ENCODE measurements at regions not wholly inside any gene's neighbourhood (a gene's known extent, or its start where the extent isn't known, plus 50 kb on each side); places are given as distances from the start of the nearest gene placed in this dataset.
"Not testable (repeated sequence)": the region's sequence is repeated elsewhere in the genome, so short reads cannot be mapped to it uniquely, and the experiment has no call there.

- H3K27me3 ChIP-seq (ENCODE audit: control insufficient read depth in 3 of 3, insufficient read depth in 3 of 3, low read length in 3 of 3) = peaks cover 0 to 2% (median 0%) of the 10 kb centered on the region in 3 donors
- no peak overlapping the region for H3K27ac ChIP-seq (ENCODE audit: low read depth, low read length)
- H3K9me3 ChIP-seq (ENCODE audit: control insufficient read depth in 3 of 3, low read length in 3 of 3) = no peaks in the 10 kb centered on the region
- no peak overlapping the region for H3K4me3 ChIP-seq (ENCODE audit: low read length in 3 of 3)
- no peaks in the 10 kb centered on the region for H3K36me3 ChIP-seq (ENCODE audit: control insufficient read depth in 3 of 3, insufficient read depth in 3 of 3, low read length in 3 of 3)
- no peak overlapping the region for H3K9ac ChIP-seq (ENCODE audit: low read depth in 1 of 3, low read length in 3 of 3)
- H3K4me1 ChIP-seq (ENCODE audit: control insufficient read depth in 3 of 3, insufficient read depth in 3 of 3, low read length in 3 of 3) = peaks cover 0 to 3% (median 0%) of the 10 kb centered on the region in 3 donors
Observed at GRCh38 chr5:138640138-138640537, 64.9 kb upstream of the HSPA9 start.

- Histone ChIP-seq H3K4me1 (ENCODE audit: control insufficient read depth in 3 of 3, insufficient read depth in 3 of 3, low read length in 3 of 3) (peaks cover 0 to 3% (median 0%) of the 10 kb centered on the region in 3 donors), H3K36me3 (ENCODE audit: control insufficient read depth in 3 of 3, insufficient read depth in 3 of 3, low read length in 3 of 3) (no peaks in the 10 kb centered on the region), H3K27ac (ENCODE audit: low read depth, low read length) (no peak overlapping the region), H3K9ac (ENCODE audit: low read depth in 1 of 3, low read length in 3 of 3) (no peak overlapping the region), H3K4me3 (ENCODE audit: low read length in 3 of 3) (no peak overlapping the region), H3K27me3 (ENCODE audit: control insufficient read depth in 3 of 3, insufficient read depth in 3 of 3, low read length in 3 of 3) (peaks cover 0 to 2% (median 0%) of the 10 kb centered on the region in 3 donors), H3K9me3 (ENCODE audit: control insufficient read depth in 3 of 3, low read length in 3 of 3) (no peaks in the 10 kb centered on the region)
Observed at GRCh38 chr5:138639326-138639725, 64.1 kb upstream of the HSPA9 start.

- Histone ChIP-seq H3K4me1 (ENCODE audit: control insufficient read depth in 3 of 3, insufficient read depth in 3 of 3, low read length in 3 of 3) (peaks cover 0 to 3% (median 0%) of the 10 kb centered on the region in 3 donors), H3K27me3 (ENCODE audit: control insufficient read depth in 3 of 3, insufficient read depth in 3 of 3, low read length in 3 of 3) (peaks cover 0 to 2% (median 0%) of the 10 kb centered on the region in 3 donors), H3K36me3 (ENCODE audit: control insufficient read depth in 3 of 3, insufficient read depth in 3 of 3, low read length in 3 of 3) (no peaks in the 10 kb centered on the region), H3K9me3 (ENCODE audit: control insufficient read depth in 3 of 3, low read length in 3 of 3) (no peaks in the 10 kb centered on the region), H3K4me3 (ENCODE audit: low read length in 3 of 3) (no peak overlapping the region), H3K9ac (ENCODE audit: low read depth in 1 of 3, low read length in 3 of 3) (no peak overlapping the region), H3K27ac (ENCODE audit: low read depth, low read length) (no peak overlapping the region)
Observed at GRCh38 chr5:138637256-138637655, 62.1 kb upstream of the HSPA9 start.

GRCh38 chr5:138636398-138636944 is 61.3 kb upstream of the HSPA9 start:
- Histone ChIP-seq H3K36me3 (ENCODE audit: control insufficient read depth in 3 of 3, insufficient read depth in 3 of 3, low read length in 3 of 3) (no peaks in the 10 kb centered on the region), H3K27ac (ENCODE audit: low read depth, low read length) (no peak overlapping the region), H3K4me3 (ENCODE audit: low read length in 3 of 3) (no peak overlapping the region), H3K9me3 (ENCODE audit: control insufficient read depth in 3 of 3, low read length in 3 of 3) (no peaks in the 10 kb centered on the region), H3K9ac (ENCODE audit: low read depth in 1 of 3, low read length in 3 of 3) (no peak overlapping the region), H3K4me1 (ENCODE audit: control insufficient read depth in 3 of 3, insufficient read depth in 3 of 3, low read length in 3 of 3) (no peaks in the 10 kb centered on the region), H3K27me3 (ENCODE audit: control insufficient read depth in 3 of 3, insufficient read depth in 3 of 3, low read length in 3 of 3) (peaks cover 0 to 2% (median 0%) of the 10 kb centered on the region in 3 donors)

- H3K36me3 ChIP-seq (ENCODE audit: control insufficient read depth in 3 of 3, insufficient read depth in 3 of 3, low read length in 3 of 3) = no peaks in the 10 kb centered on the region
- H3K4me3 ChIP-seq (ENCODE audit: low read length in 3 of 3) = no peak overlapping the region
- H3K27me3 ChIP-seq (ENCODE audit: control insufficient read depth in 3 of 3, insufficient read depth in 3 of 3, low read length in 3 of 3) = peaks cover 0 to 2% (median 0%) of the 10 kb centered on the region in 3 donors
- no peaks in the 10 kb centered on the region for H3K9me3 ChIP-seq (ENCODE audit: control insufficient read depth in 3 of 3, low read length in 3 of 3)
- H3K9ac ChIP-seq (ENCODE audit: low read depth in 1 of 3, low read length in 3 of 3) = no peak overlapping the region
- no peak overlapping the region for H3K27ac ChIP-seq (ENCODE audit: low read depth, low read length)
- H3K4me1 ChIP-seq (ENCODE audit: control insufficient read depth in 3 of 3, insufficient read depth in 3 of 3, low read length in 3 of 3) = no peaks in the 10 kb centered on the region
Observed at GRCh38 chr5:138635708-138636107, 60.5 kb upstream of the HSPA9 start.

- Histone ChIP-seq H3K4me3 (ENCODE audit: low read length in 3 of 3) (no peak overlapping the region), H3K27ac (ENCODE audit: low read depth, low read length) (no peak overlapping the region), H3K9ac (ENCODE audit: low read depth in 1 of 3, low read length in 3 of 3) (no peak overlapping the region), H3K27me3 (ENCODE audit: control insufficient read depth in 3 of 3, insufficient read depth in 3 of 3, low read length in 3 of 3) (no peaks in the 10 kb centered on the region), H3K36me3 (ENCODE audit: control insufficient read depth in 3 of 3, insufficient read depth in 3 of 3, low read length in 3 of 3) (no peaks in the 10 kb centered on the region), H3K4me1 (ENCODE audit: control insufficient read depth in 3 of 3, insufficient read depth in 3 of 3, low read length in 3 of 3) (no peaks in the 10 kb centered on the region), H3K9me3 (ENCODE audit: control insufficient read depth in 3 of 3, low read length in 3 of 3) (no peaks in the 10 kb centered on the region)
Observed at GRCh38 chr5:138635265-138635664, 60.1 kb upstream of the HSPA9 start.

- H3K9me3 ChIP-seq (ENCODE audit: control insufficient read depth in 3 of 3, low read length in 3 of 3); H3K4me3 ChIP-seq (ENCODE audit: low read length in 3 of 3); H3K4me1 ChIP-seq (ENCODE audit: control insufficient read depth in 3 of 3, insufficient read depth in 3 of 3, low read length in 3 of 3); H3K27ac ChIP-seq (ENCODE audit: low read depth, low read length); H3K27me3 ChIP-seq (ENCODE audit: control insufficient read depth in 3 of 3, insufficient read depth in 3 of 3, low read length in 3 of 3); H3K36me3 ChIP-seq (ENCODE audit: control insufficient read depth in 3 of 3, insufficient read depth in 3 of 3, low read length in 3 of 3); H3K9ac ChIP-seq (ENCODE audit: low read depth in 1 of 3, low read length in 3 of 3): not testable (repeated sequence)
Observed at GRCh38 chr5:138634804-138635203, 59.6 kb upstream of the HSPA9 start.

- Histone ChIP-seq H3K4me1 (ENCODE audit: control insufficient read depth in 3 of 3, insufficient read depth in 3 of 3, low read length in 3 of 3) (no peaks in the 10 kb centered on the region), H3K9ac (ENCODE audit: low read depth in 1 of 3, low read length in 3 of 3) (no peak overlapping the region), H3K36me3 (ENCODE audit: control insufficient read depth in 3 of 3, insufficient read depth in 3 of 3, low read length in 3 of 3) (no peaks in the 10 kb centered on the region), H3K27ac (ENCODE audit: low read depth, low read length) (no peak overlapping the region), H3K4me3 (ENCODE audit: low read length in 3 of 3) (no peak overlapping the region), H3K9me3 (ENCODE audit: control insufficient read depth in 3 of 3, low read length in 3 of 3) (no peaks in the 10 kb centered on the region), H3K27me3 (ENCODE audit: control insufficient read depth in 3 of 3, insufficient read depth in 3 of 3, low read length in 3 of 3) (no peaks in the 10 kb centered on the region)
Observed at GRCh38 chr5:138632900-138633489, 57.8 kb upstream of the HSPA9 start.

- no peaks in the 10 kb centered on the region for H3K9me3 ChIP-seq (ENCODE audit: control insufficient read depth in 3 of 3, low read length in 3 of 3)
- H3K36me3 ChIP-seq (ENCODE audit: control insufficient read depth in 3 of 3, insufficient read depth in 3 of 3, low read length in 3 of 3) = no peaks in the 10 kb centered on the region
- H3K27ac ChIP-seq (ENCODE audit: low read depth, low read length) = no peak overlapping the region
- peak overlapping the region in 1 of 3 donors; percentile 33 for H3K9ac ChIP-seq (ENCODE audit: low read depth in 1 of 3, low read length in 3 of 3)
- H3K27me3 ChIP-seq (ENCODE audit: control insufficient read depth in 3 of 3, insufficient read depth in 3 of 3, low read length in 3 of 3) = no peaks in the 10 kb centered on the region
- H3K4me3 ChIP-seq (ENCODE audit: low read length in 3 of 3) = no peak overlapping the region
- no peaks in the 10 kb centered on the region for H3K4me1 ChIP-seq (ENCODE audit: control insufficient read depth in 3 of 3, insufficient read depth in 3 of 3, low read length in 3 of 3)
Observed at GRCh38 chr5:138631096-138631928, 56.1 kb upstream of the HSPA9 start.

- H3K4me1 ChIP-seq (ENCODE audit: control insufficient read depth in 3 of 3, insufficient read depth in 3 of 3, low read length in 3 of 3) = no peaks in the 10 kb centered on the region
- H3K4me3 ChIP-seq (ENCODE audit: low read length in 3 of 3) = no peak overlapping the region
- no peaks in the 10 kb centered on the region for H3K9me3 ChIP-seq (ENCODE audit: control insufficient read depth in 3 of 3, low read length in 3 of 3)
- H3K27me3 ChIP-seq (ENCODE audit: control insufficient read depth in 3 of 3, insufficient read depth in 3 of 3, low read length in 3 of 3) = no peaks in the 10 kb centered on the region
- no peaks in the 10 kb centered on the region for H3K36me3 ChIP-seq (ENCODE audit: control insufficient read depth in 3 of 3, insufficient read depth in 3 of 3, low read length in 3 of 3)
- H3K9ac ChIP-seq (ENCODE audit: low read depth in 1 of 3, low read length in 3 of 3) = no peak overlapping the region
- no peak overlapping the region for H3K27ac ChIP-seq (ENCODE audit: low read depth, low read length)
Observed at GRCh38 chr5:138629392-138629791, 54.2 kb upstream of the HSPA9 start.
